H9 (cell line): ENCODE measurements at regions not wholly inside any gene's neighbourhood (a gene's known extent, or its start where the extent isn't known, plus 50 kb on each side); places are given as distances from the start of the nearest gene placed in this dataset.

Source experiments
- DNase-seq: peaks from one replicate; pipeline ENCODE4 v3.0.0-alpha.2; 2017
- H2AFZ ChIP-seq: one replicate; pipeline ENCODE4 v1.6.1; 2013; ENCODE audit warnings: mild to moderate bottlenecking, low read length, control low read depth, moderate library complexity
- H2AK5ac ChIP-seq: 2 replicates; pipeline ENCODE4 v1.6.1; 2013; ENCODE audit warnings: low read length, control low read depth, mixed read lengths; ENCODE audit not compliant: insufficient read length
- H2BK120ac ChIP-seq: one replicate; pipeline ENCODE4 v1.6.1; 2013; ENCODE audit warnings: low read depth, mild to moderate bottlenecking, low read length, control low read depth, inconsistent platforms; ENCODE audit not compliant: poor library complexity, severe bottlenecking
- H2BK12ac ChIP-seq: 2 replicates; pipeline ENCODE4 v1.6.1; 2013; ENCODE audit warnings: low read length, control low read depth, mixed read lengths, low read depth; ENCODE audit not compliant: insufficient read length
- H2BK15ac ChIP-seq: 2 replicates; pipeline ENCODE4 v1.6.1; 2013; ENCODE audit warnings: low read depth, low read length, control low read depth
- H2BK20ac ChIP-seq: one replicate; pipeline ENCODE4 v1.6.1; 2013; ENCODE audit warnings: low read depth, mild to moderate bottlenecking, low read length, control low read depth, inconsistent platforms; ENCODE audit not compliant: poor library complexity, severe bottlenecking
- H2BK5ac ChIP-seq: 2 replicates; pipeline ENCODE4 v1.6.1; 2013; ENCODE audit warnings: low read length, control low read depth, mixed read lengths; ENCODE audit not compliant: insufficient read length
- H3K14ac ChIP-seq: 2 replicates; pipeline ENCODE4 v1.6.1; 2013; ENCODE audit warnings: low read length, control low read depth; ENCODE audit not compliant: insufficient read depth
- H3K18ac ChIP-seq: 2 replicates; pipeline ENCODE4 v1.6.1; 2013; ENCODE audit warnings: low read depth, mild to moderate bottlenecking, mixed read lengths, low read length, control low read depth; ENCODE audit not compliant: insufficient read length
- H3K23ac ChIP-seq: 2 replicates; pipeline ENCODE4 v1.6.1; 2013; ENCODE audit warnings: low read length, control low read depth, mixed read lengths, low read depth; ENCODE audit not compliant: insufficient read length
- H3K23me2 ChIP-seq: 2 replicates; pipeline ENCODE4 v1.6.1; 2013; ENCODE audit warnings: low read depth, mild to moderate bottlenecking, mixed read lengths, low read length, control low read depth; ENCODE audit not compliant: insufficient read length, poor library complexity, severe bottlenecking
- H3K27ac ChIP-seq: 2 replicates; pipeline ENCODE4 v1.5.1; 2013; ENCODE audit warnings: low read length, control low read depth, mixed read lengths, low read depth; ENCODE audit not compliant: insufficient read length
- H3K27me3 ChIP-seq: 2 replicates; pipeline ENCODE4 v1.6.1; 2013; ENCODE audit warnings: low read length, control low read depth, inconsistent platforms; ENCODE audit not compliant: insufficient read depth
- H3K4ac ChIP-seq: 2 replicates; pipeline ENCODE4 v1.6.1; 2013; ENCODE audit warnings: low read depth, mild to moderate bottlenecking, control low read depth, inconsistent platforms, low read length, moderate library complexity
- H3K4me1 ChIP-seq: 2 replicates; pipeline ENCODE4 v1.6.1; 2013; ENCODE audit warnings: low read length, control low read depth, inconsistent platforms; ENCODE audit not compliant: insufficient read depth
- H3K4me2 ChIP-seq: 2 replicates; pipeline ENCODE4 v1.6.1; 2013; ENCODE audit warnings: low read length, control low read depth, mixed read lengths; ENCODE audit not compliant: insufficient read length, insufficient read depth
- H3K56ac ChIP-seq: 2 replicates; pipeline ENCODE4 v1.6.1; 2013; ENCODE audit warnings: low read depth, mild to moderate bottlenecking, mixed read lengths, low read length, control low read depth; ENCODE audit not compliant: insufficient read length
- H3K79me1 ChIP-seq: 2 replicates; pipeline ENCODE4 v1.6.1; 2013; ENCODE audit warnings: low read depth, mild to moderate bottlenecking, moderate library complexity, low read length, control low read depth, inconsistent platforms; ENCODE audit not compliant: insufficient read depth, poor library complexity, severe bottlenecking
- H3K79me2 ChIP-seq: 2 replicates; pipeline ENCODE4 v1.6.1; 2013; ENCODE audit warnings: low read length, control low read depth, inconsistent platforms; ENCODE audit not compliant: insufficient read depth
- H3K9ac ChIP-seq: 2 replicates; pipeline ENCODE4 v1.6.1; 2013; ENCODE audit warnings: low read length, control low read depth, mixed read lengths; ENCODE audit not compliant: insufficient read length; ENCODE audit errors: extremely low read depth
- H3K9me3 ChIP-seq: one replicate; pipeline ENCODE4 v1.6.1; 2013; ENCODE audit warnings: low read depth, low read length, inconsistent platforms; ENCODE audit not compliant: control insufficient read depth
- H3T11ph ChIP-seq: one replicate; pipeline ENCODE4 v1.6.1; 2013; ENCODE audit warnings: mild to moderate bottlenecking, low read length, control low read depth, inconsistent platforms
- H4K20me1 ChIP-seq: one replicate; pipeline ENCODE4 v1.6.1; 2013; ENCODE audit not compliant: control insufficient read depth, insufficient read length, insufficient read depth
- H4K5ac ChIP-seq: 2 replicates; pipeline ENCODE4 v1.6.1; 2013; ENCODE audit warnings: low read depth, mild to moderate bottlenecking, mixed read lengths, low read length, control low read depth; ENCODE audit not compliant: insufficient read length
- H4K8ac ChIP-seq: replicated peaks from 2 replicates; pipeline ENCODE4 v1.6.1; 2013; ENCODE audit warnings: low read length, control low read depth, mixed read lengths, low read depth; ENCODE audit not compliant: insufficient read length
- H4K91ac ChIP-seq: 2 replicates; pipeline ENCODE4 v1.6.1; 2013; ENCODE audit warnings: low read depth, mild to moderate bottlenecking, moderate library complexity, mixed read lengths, low read length, control low read depth; ENCODE audit not compliant: insufficient read length
- H3K27ac Mint-ChIP-seq, 3 experiments: 2 replicates in 2 of 3; 3 replicates in 1 of 3; pipeline ENCODE4 v1.8.0; 2020 to 2021; ENCODE audit warnings: mixed read lengths in 3 of 3, mild to moderate bottlenecking in 1 of 3, moderate library complexity in 1 of 3
- H3K27me3 Mint-ChIP-seq: 2 replicates; pipeline ENCODE4 v1.8.0; 2021; ENCODE audit warnings: low read depth, mild to moderate bottlenecking, moderate library complexity, mixed read lengths
- H3K36me3 Mint-ChIP-seq, 3 experiments: 2 replicates in 2 of 3; 3 replicates in 1 of 3; pipeline ENCODE4 v1.8.0; 2020 to 2021; ENCODE audit warnings: low read depth in 3 of 3, mixed read lengths in 3 of 3; ENCODE audit not compliant: insufficient read depth in 1 of 3
- H3K4me1 Mint-ChIP-seq, 2 experiments: 2 replicates each; pipeline ENCODE4 v1.8.0; 2020; ENCODE audit warnings: mixed read lengths in 2 of 2
- H3K4me3 Mint-ChIP-seq, 2 experiments: 2 replicates in 1 of 2; 3 replicates in 1 of 2; pipeline ENCODE4 v1.8.0; 2020 to 2021; ENCODE audit warnings: mild to moderate bottlenecking in 2 of 2, mixed read lengths in 2 of 2, moderate library complexity in 1 of 2
- H3K9me3 Mint-ChIP-seq, 2 experiments: 2 replicates in 1 of 2; 3 replicates in 1 of 2; pipeline ENCODE4 v1.8.0; 2020; ENCODE audit warnings: mild to moderate bottlenecking in 2 of 2, mixed read lengths in 2 of 2, moderate library complexity in 1 of 2
- WGBS: extraction: QIAGEN DNeasy Blood & Tissue Kit; methylation state at CpG from one replicate; pipeline ENCODE4 v1.1.7; 2013; ENCODE audit warnings: missing lambda C conversion rate, low lambda C conversion rate, mixed read lengths; ENCODE audit not compliant: insufficient read length; ENCODE audit errors: extremely low coverage; 5-methylcytosine and 5-hydroxymethylcytosine counted together
- TF ChIP-seq, protein P1 (sequence below): fragments of 200-600 bp; sonication (generic); conservative IDR thresholded peaks from 3 replicates; pipeline ENCODE4 v1.8.0; 2021; ENCODE audit warnings: antibody characterized with exemption, mild to moderate bottlenecking

- peaks cover 2 to 15% (median 8%) of the 10 kb centered on the region in 3 experiments for H3K36me3 Mint-ChIP-seq
- H2BK12ac ChIP-seq = no peak overlapping the region
- H2BK5ac ChIP-seq = no peak overlapping the region
- H4K8ac ChIP-seq = no peak overlapping the region
- H3K27me3 Mint-ChIP-seq = no peaks in the 10 kb centered on the region
- no peak overlapping the region for H4K5ac ChIP-seq
- no peak overlapping the region for H3K56ac ChIP-seq
- no peak for DNase-seq
- no peak overlapping the region for H3K23ac ChIP-seq
- no peak overlapping the region for H3K4me3 Mint-ChIP-seq
- H2BK20ac ChIP-seq = no peak overlapping the region
- H3K14ac ChIP-seq = no peak overlapping the region
- peak overlapping the region in 1 of 3 experiments; percentile 46; a peak in 1 of 7 replicates for H3K27ac Mint-ChIP-seq
- WGBS = no CpG with 5 or more reads among the region's 6 CpGs
- no peaks in the 10 kb centered on the region for H4K20me1 ChIP-seq
- no peak overlapping the region for H2BK120ac ChIP-seq
- no peak overlapping the region for H2BK15ac ChIP-seq
- H4K91ac ChIP-seq = no peak overlapping the region
- H3K4me1 Mint-ChIP-seq = peaks cover 18 to 27% of the 10 kb centered on the region in 2 experiments
- no peak overlapping the region for H2AFZ ChIP-seq
- H3K4me2 ChIP-seq = no peak overlapping the region
- no peaks in the 10 kb centered on the region for H3K27me3 ChIP-seq
- H3K9me3 ChIP-seq = no peaks in the 10 kb centered on the region
- H3K4ac ChIP-seq = no peak overlapping the region
- H3K27ac ChIP-seq = no peak overlapping the region
- H3K23me2 ChIP-seq = no peaks in the 10 kb centered on the region
- peaks cover 4% of the 10 kb centered on the region for H3K4me1 ChIP-seq
- peaks cover 13 to 18% of the 10 kb centered on the region in 2 experiments for H3K9me3 Mint-ChIP-seq
- H3K9ac ChIP-seq = no peak overlapping the region
- TF ChIP-seq, protein P1, sequence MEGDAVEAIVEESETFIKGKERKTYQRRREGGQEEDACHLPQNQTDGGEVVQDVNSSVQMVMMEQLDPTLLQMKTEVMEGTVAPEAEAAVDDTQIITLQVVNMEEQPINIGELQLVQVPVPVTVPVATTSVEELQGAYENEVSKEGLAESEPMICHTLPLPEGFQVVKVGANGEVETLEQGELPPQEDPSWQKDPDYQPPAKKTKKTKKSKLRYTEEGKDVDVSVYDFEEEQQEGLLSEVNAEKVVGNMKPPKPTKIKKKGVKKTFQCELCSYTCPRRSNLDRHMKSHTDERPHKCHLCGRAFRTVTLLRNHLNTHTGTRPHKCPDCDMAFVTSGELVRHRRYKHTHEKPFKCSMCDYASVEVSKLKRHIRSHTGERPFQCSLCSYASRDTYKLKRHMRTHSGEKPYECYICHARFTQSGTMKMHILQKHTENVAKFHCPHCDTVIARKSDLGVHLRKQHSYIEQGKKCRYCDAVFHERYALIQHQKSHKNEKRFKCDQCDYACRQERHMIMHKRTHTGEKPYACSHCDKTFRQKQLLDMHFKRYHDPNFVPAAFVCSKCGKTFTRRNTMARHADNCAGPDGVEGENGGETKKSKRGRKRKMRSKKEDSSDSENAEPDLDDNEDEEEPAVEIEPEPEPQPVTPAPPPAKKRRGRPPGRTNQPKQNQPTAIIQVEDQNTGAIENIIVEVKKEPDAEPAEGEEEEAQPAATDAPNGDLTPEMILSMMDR = no peak
- H3K79me2 ChIP-seq = no peaks in the 10 kb centered on the region
- no peak overlapping the region for H3K18ac ChIP-seq
- no peaks in the 10 kb centered on the region for H3K79me1 ChIP-seq
- no peak overlapping the region for H2AK5ac ChIP-seq
- H3T11ph ChIP-seq = no peak overlapping the region
Observed at GRCh38 chr14:31953210-31953609, 123.9 kb upstream of the ARHGAP5 start.
